ENCODE measurements at regions not wholly inside any gene's neighbourhood (a gene's known extent, or its start where the extent isn't known, plus 50 kb on each side); places are given as distances from the start of the nearest gene placed in this dataset.

DNA sequence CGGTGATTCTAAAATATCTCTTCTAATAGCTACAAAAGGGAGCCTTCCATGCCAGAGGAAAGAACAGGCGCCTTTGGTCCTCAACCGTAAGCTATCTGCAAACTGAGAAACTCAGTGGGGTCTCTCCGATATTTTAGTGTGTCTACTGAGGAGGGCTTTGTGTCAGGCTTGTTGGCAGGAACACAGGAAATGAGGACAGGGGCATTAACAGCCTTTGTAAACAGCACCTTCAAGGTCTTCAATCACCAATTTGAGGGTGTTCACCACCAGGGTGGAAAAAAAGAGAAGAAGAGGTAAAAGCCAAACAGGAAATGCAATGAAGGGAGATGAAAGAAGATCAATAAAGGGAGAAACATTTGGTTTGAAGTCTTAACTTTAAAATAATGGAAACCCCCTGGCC lies 580.1 kb upstream of the SALL1 start:
- Histone ChIP-seq H3K36me3 (no peaks in the 10 kb centered on the region), H3K4me3 (no peak overlapping the region), H3K27ac (no peak overlapping the region), H3K4me1 (no peaks in the 10 kb centered on the region), H3K27me3 (no peaks in the 10 kb centered on the region), H3K9me3 (no peaks in the 10 kb centered on the region)
- TF ChIP-seq POLR2AphosphoS5 (IDR thresholded peaks at IDR 0.05) (no peak), POLR2A (IDR thresholded peaks at IDR 0.05) (no peak)
- TF ChIP-seq, protein P1, sequence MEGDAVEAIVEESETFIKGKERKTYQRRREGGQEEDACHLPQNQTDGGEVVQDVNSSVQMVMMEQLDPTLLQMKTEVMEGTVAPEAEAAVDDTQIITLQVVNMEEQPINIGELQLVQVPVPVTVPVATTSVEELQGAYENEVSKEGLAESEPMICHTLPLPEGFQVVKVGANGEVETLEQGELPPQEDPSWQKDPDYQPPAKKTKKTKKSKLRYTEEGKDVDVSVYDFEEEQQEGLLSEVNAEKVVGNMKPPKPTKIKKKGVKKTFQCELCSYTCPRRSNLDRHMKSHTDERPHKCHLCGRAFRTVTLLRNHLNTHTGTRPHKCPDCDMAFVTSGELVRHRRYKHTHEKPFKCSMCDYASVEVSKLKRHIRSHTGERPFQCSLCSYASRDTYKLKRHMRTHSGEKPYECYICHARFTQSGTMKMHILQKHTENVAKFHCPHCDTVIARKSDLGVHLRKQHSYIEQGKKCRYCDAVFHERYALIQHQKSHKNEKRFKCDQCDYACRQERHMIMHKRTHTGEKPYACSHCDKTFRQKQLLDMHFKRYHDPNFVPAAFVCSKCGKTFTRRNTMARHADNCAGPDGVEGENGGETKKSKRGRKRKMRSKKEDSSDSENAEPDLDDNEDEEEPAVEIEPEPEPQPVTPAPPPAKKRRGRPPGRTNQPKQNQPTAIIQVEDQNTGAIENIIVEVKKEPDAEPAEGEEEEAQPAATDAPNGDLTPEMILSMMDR (IDR thresholded peaks at IDR 0.05): no peak
- intact Hi-C loops (cut with DNase I; ENCODE audit: low total_unique reads): no loop called here
- no peak for DNase-seq (ENCODE audit: low spot score in 2 of 2)

- no peak for DNase-seq (ENCODE audit: low spot score in 2 of 2)
- H3K4me3 ChIP-seq: no peak overlapping the region
- no peaks in the 10 kb centered on the region for H3K4me1 ChIP-seq
- no peaks in the 10 kb centered on the region for H3K9me3 ChIP-seq
- no peaks in the 10 kb centered on the region for H3K36me3 ChIP-seq
- no peaks in the 10 kb centered on the region for H3K27me3 ChIP-seq
- TF ChIP-seq, protein P1 (IDR thresholded peaks at IDR 0.05): no peak
- TF ChIP-seq POLR2A (IDR thresholded peaks at IDR 0.05) (no peak), POLR2AphosphoS5 (IDR thresholded peaks at IDR 0.05) (no peak)
- intact Hi-C loops (cut with DNase I; ENCODE audit: low total_unique reads): no loop called here
- no peak overlapping the region for H3K27ac ChIP-seq
Observed at GRCh38 chr16:51723036-51723724, 572.1 kb upstream of the SALL1 start.

DNA sequence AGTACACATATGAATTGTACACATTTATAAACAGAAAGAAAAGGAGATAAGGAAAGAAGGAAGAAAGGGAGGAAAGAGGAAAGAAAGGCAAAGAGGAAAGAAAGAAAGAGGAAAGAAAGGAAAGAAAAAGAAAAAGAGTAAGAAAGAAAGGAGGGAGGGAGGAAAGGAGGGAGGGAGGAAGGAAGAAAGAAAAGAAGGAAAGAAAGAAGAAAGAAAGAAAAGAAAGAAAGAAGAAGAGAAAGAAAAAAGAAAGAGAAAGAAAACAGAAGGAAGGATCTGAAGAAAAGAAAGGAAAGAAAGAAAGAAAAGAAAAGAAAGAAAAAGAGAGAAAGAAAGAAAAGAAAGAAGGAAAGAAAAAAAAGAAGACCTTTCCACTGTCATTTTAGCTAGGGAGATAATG lies 571.4 kb upstream of the SALL1 start:
- Histone ChIP-seq H3K4me1 (no peaks in the 10 kb centered on the region), H3K36me3 (no peaks in the 10 kb centered on the region), H3K27me3 (no peaks in the 10 kb centered on the region), H3K9me3 (no peaks in the 10 kb centered on the region), H3K4me3 (no peak overlapping the region), H3K27ac (no peak overlapping the region)
- intact Hi-C loops (cut with DNase I; ENCODE audit: low total_unique reads): no loop called here
- TF ChIP-seq, protein P1 (IDR thresholded peaks at IDR 0.05): no peak
- TF ChIP-seq POLR2AphosphoS5 (IDR thresholded peaks at IDR 0.05) (no peak), POLR2A (IDR thresholded peaks at IDR 0.05) (no peak)
- DNase-seq (ENCODE audit: low spot score in 2 of 2): no peak

GRCh38 chr16:51719376-51719775 lies 568.3 kb upstream of the SALL1 start:
- TF ChIP-seq POLR2AphosphoS5 (IDR thresholded peaks at IDR 0.05) (no peak), POLR2A (IDR thresholded peaks at IDR 0.05) (no peak)
- TF ChIP-seq, protein P1 (IDR thresholded peaks at IDR 0.05): no peak
- Histone ChIP-seq H3K4me3 (no peak overlapping the region), H3K27me3 (no peaks in the 10 kb centered on the region), H3K4me1 (no peaks in the 10 kb centered on the region), H3K9me3 (peaks cover 5 to 9% of the 10 kb centered on the region in 2 donors), H3K27ac (no peak overlapping the region), H3K36me3 (no peaks in the 10 kb centered on the region)
- DNase-seq (ENCODE audit: low spot score in 2 of 2): no peak
- intact Hi-C loops (cut with DNase I; ENCODE audit: low total_unique reads): no loop called here

DNA sequence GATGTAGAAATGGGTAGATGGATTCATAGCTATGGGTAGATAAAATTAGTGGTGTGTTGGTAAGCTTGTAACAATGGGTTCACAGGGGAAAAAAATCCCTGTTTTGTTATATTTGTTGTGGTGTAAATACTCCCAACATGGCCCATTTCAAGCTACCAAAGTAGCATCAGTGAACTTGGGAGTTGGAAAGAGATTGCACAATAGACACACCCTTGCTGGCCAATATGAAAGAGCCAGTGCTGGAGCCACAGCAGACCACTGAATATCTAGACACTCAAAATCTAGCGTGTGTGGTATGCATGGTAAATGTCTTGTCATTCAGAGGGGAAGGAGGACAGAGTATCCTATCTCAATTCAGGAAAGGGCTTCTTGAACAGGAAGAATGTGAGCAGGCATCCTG lies 565.1 kb upstream of the SALL1 start:
- Histone ChIP-seq H3K4me1 (no peaks in the 10 kb centered on the region), H3K27ac (no peak overlapping the region), H3K9me3 (peaks cover 8 to 9% of the 10 kb centered on the region in 2 donors), H3K36me3 (no peaks in the 10 kb centered on the region), H3K4me3 (no peak overlapping the region), H3K27me3 (no peaks in the 10 kb centered on the region)
- TF ChIP-seq POLR2AphosphoS5 (IDR thresholded peaks at IDR 0.05): no peak
- TF ChIP-seq, protein P1 (IDR thresholded peaks at IDR 0.05): no peak
- no peak for TF ChIP-seq POLR2A (IDR thresholded peaks at IDR 0.05)
- no peak for DNase-seq (ENCODE audit: low spot score in 2 of 2)
- intact Hi-C loops (cut with DNase I; ENCODE audit: low total_unique reads): no loop called here

Measured in breast epithelium (tissue), 4 donors.